Urothelium cell line (cell line): ENCODE measurements at regions not wholly inside any gene's neighbourhood (a gene's known extent, or its start where the extent isn't known, plus 50 kb on each side); places are given as distances from the start of the nearest gene placed in this dataset.

Experiments used
- DNase-seq: peaks from one replicate; pipeline ENCODE4 v3.0.0; 2011; ENCODE audit warnings: low spot score, mixed read lengths
- FAIRE-seq: peaks from 2 replicates; lab custom pipeline; 2011; peaks lifted over from hg19 to GRCh38; lab: Jason Lieb, UNC

DNA sequence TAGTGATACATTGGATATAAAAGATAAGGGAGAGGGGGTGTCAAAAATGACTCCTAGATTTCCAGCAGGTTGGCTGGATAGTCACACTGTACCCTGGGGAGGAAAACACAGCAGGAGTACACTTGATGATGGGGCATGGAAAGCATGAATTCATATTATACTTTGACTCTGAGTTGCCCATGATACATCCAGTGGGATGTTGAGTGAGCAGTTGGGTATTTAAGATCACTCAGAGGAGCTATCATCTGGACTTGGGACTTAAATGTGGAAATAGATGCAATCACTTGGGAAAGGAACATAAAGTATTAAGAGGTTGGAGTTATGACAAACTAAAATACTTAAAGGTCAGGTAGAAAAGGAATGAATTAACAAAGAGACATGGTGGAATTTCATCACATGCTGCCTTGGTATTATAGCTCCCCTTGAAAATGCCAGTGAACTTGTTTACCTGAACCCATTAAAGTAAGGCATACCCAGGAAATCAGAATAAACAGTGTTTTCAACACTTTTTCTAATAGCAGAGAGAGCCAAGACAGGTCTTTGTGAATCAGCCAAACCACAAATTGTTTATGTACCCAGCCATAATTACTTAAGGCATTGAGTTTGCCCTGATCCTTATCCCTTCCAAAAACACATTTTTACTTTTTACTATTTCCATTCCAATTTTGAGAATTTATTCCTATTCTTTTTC lies 49.9 kb upstream of the ABI3BP start:
- DNase-seq (no peak), FAIRE-seq (no peak)
